Activated CD4-positive, alpha-beta T cell treated with anti-CD3 and anti-CD28 coated beads, Interleukin-2, amount 10 ng/mL, durations not matched to agents 24 days and 14 days (primary cell): ENCODE measurements at regions not wholly inside any gene's neighbourhood (a gene's known extent, or its start where the extent isn't known, plus 50 kb on each side); places are given as distances from the start of the nearest gene placed in this dataset.
A peak's percentile ranks its signal among the peaks of the same experiment; 100 is the strongest.
"Not testable (repeated sequence)": the region's sequence is repeated elsewhere in the genome, so short reads cannot be mapped to it uniquely, and the experiment has no call there.

Source experiments
- DNase-seq: peaks from one replicate; pipeline ENCODE4 v3.0.0; 2022
- H3K27ac Mint-ChIP-seq: one replicate; pipeline ENCODE4 v1.8.0; 2022; ENCODE audit warnings: mild to moderate bottlenecking, mixed read lengths
- H3K27me3 Mint-ChIP-seq: one replicate; pipeline ENCODE4 v1.8.0; 2022; ENCODE audit warnings: mixed read lengths
- H3K36me3 Mint-ChIP-seq: one replicate; pipeline ENCODE4 v1.8.0; 2022; ENCODE audit warnings: low read depth, mild to moderate bottlenecking, mixed read lengths
- H3K4me1 Mint-ChIP-seq: one replicate; pipeline ENCODE4 v1.8.0; 2021; ENCODE audit warnings: mixed read lengths
- H3K4me3 Mint-ChIP-seq: one replicate; pipeline ENCODE4 v1.8.0; 2022; ENCODE audit warnings: mild to moderate bottlenecking, moderate library complexity, mixed read lengths
- H3K9me3 Mint-ChIP-seq: one replicate; pipeline ENCODE4 v1.8.0; 2021; ENCODE audit warnings: mixed read lengths
- intact Hi-C: fragments of 100-400 bp; cut with micrococcal nuclease; formaldehyde crosslinking; loops from one replicate; pipeline ENCODE4 v1.15.1; 2023

DNA sequence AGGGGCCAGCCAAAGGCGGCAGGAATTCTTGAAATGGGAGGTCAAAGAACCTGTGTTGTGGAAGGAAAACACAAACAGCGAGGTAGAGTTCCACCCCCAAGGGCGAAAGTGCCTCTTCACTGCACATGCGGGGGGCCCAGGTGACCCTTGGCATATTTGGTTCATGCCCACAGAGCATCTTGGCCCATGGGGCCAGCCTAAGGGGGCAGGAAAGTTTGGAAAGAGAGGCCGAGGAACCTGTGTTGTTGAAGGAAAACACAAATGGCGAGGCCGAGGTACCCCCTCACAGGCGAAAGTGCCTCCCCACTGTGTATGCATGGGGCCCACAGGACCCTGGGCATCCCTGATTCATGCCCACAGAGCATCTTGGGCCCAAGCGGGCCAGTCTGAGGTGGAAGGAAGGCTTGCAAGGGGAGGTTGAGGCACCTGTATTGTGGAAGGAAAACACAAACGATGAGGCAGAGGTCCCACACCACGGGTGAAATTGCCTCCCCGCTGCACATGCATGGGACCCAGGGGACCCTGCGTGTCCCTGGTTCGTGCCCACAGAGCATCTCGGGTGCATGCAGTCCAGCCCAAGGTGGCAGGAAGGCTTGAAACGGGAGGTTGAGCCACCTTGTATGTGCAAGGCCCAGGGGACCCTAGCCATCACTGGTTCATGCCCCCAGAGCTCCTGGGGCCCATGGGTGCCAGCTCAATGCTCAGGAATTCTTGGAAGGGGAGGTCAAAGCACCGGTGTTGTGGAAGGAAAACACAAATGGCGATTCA is 384.1 kb downstream of the ALG10 start:
- intact Hi-C loops = no loop called here
- H3K4me1 Mint-ChIP-seq = no peaks in the 10 kb centered on the region
- H3K9me3 Mint-ChIP-seq = peaks cover 10% of the 10 kb centered on the region
- DNase-seq = peak; percentile 18
- no peaks in the 10 kb centered on the region for H3K27me3 Mint-ChIP-seq
- H3K27ac Mint-ChIP-seq = no peak overlapping the region
- H3K36me3 Mint-ChIP-seq = no peaks in the 10 kb centered on the region
- no peak overlapping the region for H3K4me3 Mint-ChIP-seq

DNA sequence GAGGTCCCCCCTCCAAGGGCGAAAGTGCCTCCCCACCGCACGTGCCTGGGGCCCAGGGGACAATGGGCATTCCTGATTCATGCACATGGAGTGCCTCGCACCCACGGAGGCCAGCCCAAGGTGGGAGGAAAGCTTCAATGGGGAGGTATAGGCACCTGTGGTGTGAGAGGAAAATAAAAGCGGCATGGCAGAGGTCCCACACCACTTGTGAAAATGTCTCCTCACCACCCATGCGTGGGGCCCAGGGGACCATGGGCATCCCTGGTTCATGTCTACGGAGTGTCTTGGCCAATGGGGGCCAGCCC is 384.7 kb downstream of the ALG10 start:
- Mint-ChIP-seq H3K27me3 (no peaks in the 10 kb centered on the region), H3K4me1 (no peaks in the 10 kb centered on the region), H3K36me3 (no peaks in the 10 kb centered on the region), H3K27ac (no peak overlapping the region), H3K9me3 (peaks cover 10% of the 10 kb centered on the region), H3K4me3 (no peak overlapping the region)
- intact Hi-C loops = no loop called here
- DNase-seq = no peak

GRCh38 chr12:34407813-34408212 is 385.5 kb downstream of the ALG10 start:
- Mint-ChIP-seq H3K4me3 (no peak overlapping the region), H3K9me3 (peaks cover 10% of the 10 kb centered on the region), H3K4me1 (no peaks in the 10 kb centered on the region)

DNA sequence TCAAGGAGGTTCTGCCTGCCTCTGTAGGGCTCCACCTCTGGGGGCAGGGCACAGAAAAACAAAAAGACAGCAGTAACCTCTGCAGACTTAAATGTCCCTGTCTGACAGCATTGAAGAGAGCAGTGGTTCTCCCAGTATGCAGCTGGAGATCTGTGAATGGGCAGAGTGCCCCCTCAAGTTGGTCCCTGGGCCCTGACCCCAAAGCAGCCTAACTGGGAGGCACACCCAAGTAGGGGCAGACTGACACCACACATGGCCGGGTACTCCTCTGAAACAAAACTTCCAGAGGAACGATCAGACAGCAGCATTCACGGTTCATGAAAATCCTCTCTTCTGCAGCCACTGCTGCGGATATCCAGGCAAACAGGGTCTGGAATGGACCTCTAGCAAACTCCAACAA is 409.2 kb downstream of the ALG10 start:
- peaks cover 24% of the 10 kb centered on the region for H3K9me3 Mint-ChIP-seq
- H3K36me3 Mint-ChIP-seq, intact Hi-C loops, H3K4me1 Mint-ChIP-seq, DNase-seq, H3K27me3 Mint-ChIP-seq, H3K4me3 Mint-ChIP-seq, H3K27ac Mint-ChIP-seq: not testable (repeated sequence)

More at GRCh38 chr12:34407813-34408212, 385.5 kb downstream of the ALG10 start:
- Mint-ChIP-seq H3K36me3 (no peaks in the 10 kb centered on the region), H3K27ac (no peak overlapping the region), H3K27me3 (no peaks in the 10 kb centered on the region)
- DNase-seq = no peak
- intact Hi-C loops = no loop called here
